HCT116 (cell line): ENCODE measurements at regions not wholly inside any gene's neighbourhood (a gene's known extent, or its start where the extent isn't known, plus 50 kb on each side); places are given as distances from the start of the nearest gene placed in this dataset.

ENCODE experiments used
- ATAC-seq: fragments of 200-7000 bp; cut with Tn5 transposase; 2 replicates; pipeline ENCODE4 v1.9.1; 2020; ENCODE audit warnings: mild to moderate bottlenecking, moderate library complexity
- BruUV-seq: library from RNA; stranded (reverse); fragments of 400-500 nt; replicated peaks from 2 replicates; lab custom pipeline; 2021; lab: Mats Ljungman, UMichigan
- CTCF ChIA-PET: fragments of 300-600 bp; sonication (Branson Sonifier 250); formaldehyde crosslinking; loops from one replicate; lab custom pipeline; 2021; ENCODE audit warnings: antibody characterized with exemption; lab: Charles Lee
- POLR2A ChIA-PET: fragments of 300-600, 350-600 bp; sonication (Branson Sonifier 250); formaldehyde crosslinking; loops from one replicate; lab custom pipeline; 2021; ENCODE audit warnings: antibody characterized with exemption; lab: Charles Lee
- RAD21 ChIA-PET, 2 experiments: fragments of 300-600 bp; sonication (Branson Sonifier 250); formaldehyde crosslinking; loops; one replicate each; lab custom pipeline; 2023; ENCODE audit warnings: low total read pairs in 2 of 2; ENCODE audit not compliant: uncharacterized antibody in 2 of 2, unreplicated experiment in 2 of 2, low non-redundant PET in 1 of 2; lab: Charles Lee
- DNase-seq: peaks from one replicate; pipeline ENCODE4 v3.0.0-alpha.2; 2010; ENCODE audit warnings: low read depth, low spot score
- H2AFZ ChIP-seq: fragments of 200-600 bp; shearing (Covaris generic), sonication (generic); 2 replicates; pipeline ENCODE4 v1.6.1; 2017; ENCODE audit warnings: low read depth, mixed run types, mixed read lengths, antibody characterized with exemption, low read length; ENCODE audit not compliant: poor library complexity, severe bottlenecking
- H3K27ac ChIP-seq: 2 replicates; pipeline ENCODE4 v1.5.1; 2012; ENCODE audit warnings: low read depth, low read length
- H3K27me3 ChIP-seq: fragments of 200-600 bp; sonication (generic); 2 replicates; pipeline ENCODE4 v1.6.1; 2016; ENCODE audit warnings: mixed run types, low read length, mixed read lengths; ENCODE audit not compliant: insufficient read depth
- H3K36me3 ChIP-seq, 2 experiments: fragments of 200-500 bp in 1 of 2; fragments of 200-600 bp in 1 of 2; sonication (Bioruptor generic) in 1 of 2; sonication (generic) in 1 of 2; 2 replicates each; pipeline versions ENCODE4 v1.5.1 to v1.6.1; 2014 to 2016; ENCODE audit warnings: low read length in 2 of 2, inconsistent platforms in 1 of 2, mixed read lengths in 1 of 2, mixed run types in 1 of 2; ENCODE audit not compliant: insufficient read depth in 2 of 2, control insufficient read depth in 1 of 2
- H3K4me1 ChIP-seq, 2 experiments: fragments of 200-600 bp in 1 of 2; sonication (generic) in 1 of 2; 2 replicates each; pipeline versions ENCODE4 v1.5.1 to v1.6.1; 2012 to 2017; ENCODE audit warnings: low read length in 2 of 2, inconsistent platforms in 1 of 2, mild to moderate bottlenecking in 1 of 2, mixed read lengths in 1 of 2, mixed run types in 1 of 2, moderate library complexity in 1 of 2; ENCODE audit not compliant: insufficient read depth in 2 of 2, control insufficient read depth in 1 of 2
- H3K4me2 ChIP-seq: fragments of 200-600 bp; sonication (generic); 2 replicates; pipeline ENCODE4 v1.6.1; 2017; ENCODE audit warnings: mixed run types, low read length, mixed read lengths
- H3K4me3 ChIP-seq, 2 experiments: fragments of 200-600 bp in 1 of 2; sonication (generic) in 1 of 2; replicated peaks in 1 of 2; 2 replicates each; pipeline ENCODE4 v1.5.1; 2011 to 2016; ENCODE audit warnings: low read length in 2 of 2, control low read depth in 1 of 2, low read depth in 1 of 2, mild to moderate bottlenecking in 1 of 2, mixed read lengths in 1 of 2, mixed run types in 1 of 2
- H3K79me2 ChIP-seq: fragments of 200-600 bp; sonication (generic); 2 replicates; pipeline ENCODE4 v1.6.1; 2017; ENCODE audit warnings: mild to moderate bottlenecking, mixed run types, low read length, moderate library complexity, mixed read lengths; ENCODE audit not compliant: insufficient read depth
- H3K9ac ChIP-seq: fragments of 200-600 bp; sonication (generic); 2 replicates; pipeline ENCODE4 v1.6.1; 2016; ENCODE audit warnings: low read length, mixed read lengths
- H3K9me2 ChIP-seq: fragments of 200-600 bp; sonication (generic), shearing (Covaris generic); 2 replicates; pipeline ENCODE4 v1.6.1; 2017; ENCODE audit warnings: mixed run types, mild to moderate bottlenecking, moderate library complexity; ENCODE audit not compliant: insufficient read depth
- H3K9me3 ChIP-seq, 2 experiments: fragments of 200-500 bp in 1 of 2; fragments of 200-600 bp in 1 of 2; sonication (Bioruptor generic) in 1 of 2; sonication (generic) in 1 of 2; 2 replicates each; pipeline ENCODE4 v1.6.1; 2014 to 2017; ENCODE audit warnings: low read length in 2 of 2, mixed read lengths in 2 of 2, inconsistent platforms in 1 of 2, low read depth in 1 of 2, mild to moderate bottlenecking in 1 of 2, mixed run types in 1 of 2, moderate library complexity in 1 of 2; ENCODE audit not compliant: control insufficient read depth in 1 of 2, insufficient read depth in 1 of 2
- H4K20me1 ChIP-seq: fragments of 200-600 bp; sonication (generic), shearing (Covaris generic); 2 replicates; pipeline ENCODE4 v1.6.1; 2017; ENCODE audit warnings: mixed run types, mild to moderate bottlenecking, moderate library complexity; ENCODE audit not compliant: insufficient read depth
- CBX3 ChIP-seq: IDR thresholded peaks from 2 replicates; pipeline ENCODE4 v1.6.1; 2012; ENCODE audit warnings: low read depth
- CEBPB ChIP-seq: IDR thresholded peaks from 2 replicates; pipeline ENCODE4 v1.6.1; 2012; ENCODE audit warnings: low read depth
- ELF1 ChIP-seq: IDR thresholded peaks from 2 replicates; pipeline ENCODE4 v1.6.1; 2012; ENCODE audit warnings: low read depth, borderline replicate concordance
- EZH2 ChIP-seq: fragments of 200-600 bp; sonication (generic); IDR thresholded peaks from 2 replicates; pipeline ENCODE4 v1.6.1; 2017; ENCODE audit warnings: antibody characterized with exemption, mixed run types
- EZH2phosphoT487 ChIP-seq: fragments of 200-600 bp; IDR thresholded peaks from 2 replicates; pipeline ENCODE4 v1.6.1; 2018; ENCODE audit warnings: antibody characterized with exemption, borderline replicate concordance
- FOSL1 ChIP-seq: IDR thresholded peaks from 2 replicates; pipeline ENCODE4 v1.6.1; 2012; ENCODE audit warnings: low read depth
- JUND ChIP-seq: IDR thresholded peaks from 2 replicates; pipeline ENCODE4 v1.6.1; 2012
- MAX ChIP-seq: IDR thresholded peaks from 2 replicates; pipeline ENCODE4 v1.6.1; 2012
- RAD21 ChIP-seq: IDR thresholded peaks from 2 replicates; pipeline ENCODE4 v1.6.1; 2012; ENCODE audit warnings: low read depth, mild to moderate bottlenecking
- REST ChIP-seq: IDR thresholded peaks from 2 replicates; pipeline ENCODE4 v1.6.1; 2012; ENCODE audit warnings: low read depth
- SIN3A ChIP-seq: IDR thresholded peaks from 2 replicates; pipeline ENCODE4 v1.6.1; 2012; ENCODE audit warnings: low read depth
- SP1 ChIP-seq: IDR thresholded peaks from 2 replicates; pipeline ENCODE4 v1.6.1; 2012; ENCODE audit warnings: low read depth
- ZBTB33 ChIP-seq: IDR thresholded peaks from 2 replicates; pipeline ENCODE4 v1.6.1; 2011; ENCODE audit warnings: mild to moderate bottlenecking, low read length, moderate library complexity; ENCODE audit not compliant: insufficient replicate concordance; ENCODE audit errors: extremely low read depth
- ZNF274 ChIP-seq: fragments of 200-500 bp; sonication (Bioruptor generic); IDR thresholded peaks from 2 replicates; pipeline ENCODE4 v1.6.1; 2014; ENCODE audit warnings: mild to moderate bottlenecking, low read depth, low read length, inconsistent platforms
- intact Hi-C: fragments of 100-400 bp; cut with micrococcal nuclease; formaldehyde crosslinking; loops from 2 replicates; pipeline ENCODE4 v1.10.0; 2022

GRCh38 chr3:137854533-137855261, 90.6 kb downstream of the SOX14 start:
- Histone ChIP-seq H3K27me3 (peaks cover 52% of the 10 kb centered on the region), H4K20me1 (no peaks in the 10 kb centered on the region), H3K4me1 (no peaks in the 10 kb centered on the region), H3K9ac (no peak overlapping the region), H3K4me2 (no peak overlapping the region), H3K27ac (no peak overlapping the region), H3K9me3 (no peaks in the 10 kb centered on the region), H3K79me2 (no peaks in the 10 kb centered on the region), H3K36me3 (no peaks in the 10 kb centered on the region), H2AFZ (no peak overlapping the region), H3K9me2 (no peaks in the 10 kb centered on the region), H3K4me3 (no peak overlapping the region)
- CTCF ChIA-PET = no interaction called here
- ATAC-seq (no peak), DNase-seq (no peak)
- POLR2A ChIA-PET = no interaction called here
- RAD21 ChIA-PET = no interaction called here
- BruUV-seq = no TSS peak
- TF ChIP-seq SP1 (no peak), RAD21 (no peak), MAX (no peak), SIN3A (no peak), EZH2phosphoT487 (no peak), CBX3 (no peak), JUND (no peak), ELF1 (no peak), ZNF274 (no peak), CEBPB (no peak), ZBTB33 (no peak), EZH2 (no peak), FOSL1 (no peak), REST (no peak)
- intact Hi-C loops = no loop called here
